ENCODE measurements at regions not wholly inside any gene's neighbourhood (a gene's known extent, or its start where the extent isn't known, plus 50 kb on each side); places are given as distances from the start of the nearest gene placed in this dataset.

- Histone ChIP-seq H3K4me3 (replicated peaks; ENCODE audit: insufficient read depth, low read length) (no peak overlapping the region), H3K27ac (replicated peaks) (no peak overlapping the region), H3K27me3 (ENCODE audit: insufficient read depth, poor library complexity, severe bottlenecking) (no peaks in the 10 kb centered on the region)
- DNase-seq (ENCODE audit: low read depth in 1 of 2, low spot score in 1 of 2): no peak
- no peak for TF ChIP-seq SPI1 (IDR thresholded peaks at IDR 0.05; ENCODE audit: borderline replicate concordance, low read depth)
- TF ChIP-seq GABPA (IDR thresholded peaks at IDR 0.05; ENCODE audit: low read depth): no peak
- no peak for TF ChIP-seq CTCF (IDR thresholded peaks at IDR 0.05; ENCODE audit: insufficient read depth, low read length)
- TF ChIP-seq POLR2AphosphoS5 (IDR thresholded peaks at IDR 0.05; ENCODE audit: low read depth): no peak
- no peak for TF ChIP-seq REST (IDR thresholded peaks at IDR 0.05; ENCODE audit: insufficient replicate concordance, low read depth)
Observed at GRCh38 chr9:134547161-134548100, 94.2 kb upstream of the COL5A1 start.

GRCh38 chr9:134548185-134548584 lies 93.4 kb upstream of the COL5A1 start:
- no peak for DNase-seq (ENCODE audit: low read depth in 1 of 2, low spot score in 1 of 2)
- H3K4me3 ChIP-seq (replicated peaks; ENCODE audit: insufficient read depth, low read length): no peak overlapping the region
- no peak for TF ChIP-seq SPI1 (IDR thresholded peaks at IDR 0.05; ENCODE audit: borderline replicate concordance, low read depth)
- TF ChIP-seq POLR2AphosphoS5 (IDR thresholded peaks at IDR 0.05; ENCODE audit: low read depth): no peak
- TF ChIP-seq GABPA (IDR thresholded peaks at IDR 0.05; ENCODE audit: low read depth): no peak
- TF ChIP-seq REST (IDR thresholded peaks at IDR 0.05; ENCODE audit: insufficient replicate concordance, low read depth): no peak
- no peak for TF ChIP-seq CTCF (IDR thresholded peaks at IDR 0.05; ENCODE audit: insufficient read depth, low read length)
- H3K27me3 ChIP-seq (ENCODE audit: insufficient read depth, poor library complexity, severe bottlenecking): no peaks in the 10 kb centered on the region
- no peak overlapping the region for H3K27ac ChIP-seq (replicated peaks)

GRCh38 chr9:134548618-134549017 lies 93.0 kb upstream of the COL5A1 start:
- H3K4me3 ChIP-seq (replicated peaks; ENCODE audit: insufficient read depth, low read length): no peak overlapping the region
- no peak for TF ChIP-seq CTCF (IDR thresholded peaks at IDR 0.05; ENCODE audit: insufficient read depth, low read length)
- TF ChIP-seq REST (IDR thresholded peaks at IDR 0.05; ENCODE audit: insufficient replicate concordance, low read depth): no peak
- TF ChIP-seq POLR2AphosphoS5 (IDR thresholded peaks at IDR 0.05; ENCODE audit: low read depth): no peak
- no peak overlapping the region for H3K27ac ChIP-seq (replicated peaks)
- H3K27me3 ChIP-seq (ENCODE audit: insufficient read depth, poor library complexity, severe bottlenecking): no peaks in the 10 kb centered on the region
- no peak for DNase-seq (ENCODE audit: low read depth in 1 of 2, low spot score in 1 of 2)

Data from HL-60 (cell line).